BE2C (cell line): ENCODE measurements at regions not wholly inside any gene's neighbourhood (a gene's known extent, or its start where the extent isn't known, plus 50 kb on each side); places are given as distances from the start of the nearest gene placed in this dataset.

ENCODE experiments used
- DNase-seq: peaks from one replicate; pipeline ENCODE4 v3.0.0-alpha.2; 2020
- H3K27me3 ChIP-seq: fragments of 250-450 bp; sonication (Bioruptor Pico); 2 replicates; pipeline ENCODE4 v1.5.1; 2020; ENCODE audit warnings: mild to moderate bottlenecking
- H3K36me3 ChIP-seq: fragments of 250-450 bp; sonication (Bioruptor Pico); 2 replicates; pipeline ENCODE4 v1.5.1; 2020; ENCODE audit warnings: mild to moderate bottlenecking
- H3K4me1 ChIP-seq: fragments of 250-450 bp; sonication (Bioruptor Pico); 2 replicates; pipeline ENCODE4 v1.5.1; 2020
- H3K4me3 ChIP-seq: 2 replicates; pipeline ENCODE4 v1.5.1; 2011; ENCODE audit warnings: low read depth, low read length
- H3K9me3 ChIP-seq: fragments of 250-450 bp; sonication (Bioruptor Pico); 2 replicates; pipeline ENCODE4 v1.5.1; 2020
- CTCF ChIP-seq: IDR thresholded peaks from 2 replicates; pipeline ENCODE4 v1.5.1; 2012; ENCODE audit warnings: mild to moderate bottlenecking, low read depth, low read length

GRCh38 chr5:65068410-65068809, 299.7 kb downstream of the CWC27 start:
- H3K4me1 ChIP-seq = no peaks in the 10 kb centered on the region
- DNase-seq = no peak

GRCh38 chr5:65070026-65070425, 301.3 kb downstream of the CWC27 start:
- H3K9me3 ChIP-seq = no peaks in the 10 kb centered on the region
- H3K4me3 ChIP-seq = no peak overlapping the region
- TF ChIP-seq CTCF = no peak
- 0 out of 2 replicates have a peak, but pooled peaks cover 4% of the 10 kb centered on the region for H3K27me3 ChIP-seq
- H3K4me1 ChIP-seq = no peaks in the 10 kb centered on the region
- DNase-seq = no peak
- no peaks in the 10 kb centered on the region for H3K36me3 ChIP-seq

More at GRCh38 chr5:65068410-65068809, 299.7 kb downstream of the CWC27 start:
- Histone ChIP-seq H3K27me3 (0 out of 2 replicates have a peak, but pooled peaks cover 4% of the 10 kb centered on the region), H3K9me3 (no peaks in the 10 kb centered on the region), H3K36me3 (no peaks in the 10 kb centered on the region), H3K4me3 (no peak overlapping the region)
- TF ChIP-seq CTCF = no peak

GRCh38 chr5:65072850-65073249, 304.1 kb downstream of the CWC27 start:
- Histone ChIP-seq H3K4me3 (no peak overlapping the region), H3K9me3 (no peaks in the 10 kb centered on the region), H3K36me3 (no peaks in the 10 kb centered on the region), H3K4me1 (peaks cover 4% of the 10 kb centered on the region), H3K27me3 (no peaks in the 10 kb centered on the region)
- TF ChIP-seq CTCF = no peak
- DNase-seq = no peak

GRCh38 chr5:65073250-65073661, 304.5 kb downstream of the CWC27 start:
- no peak for DNase-seq
- peaks cover 4% of the 10 kb centered on the region for H3K4me1 ChIP-seq

GRCh38 chr5:65075623-65076250, 307.0 kb downstream of the CWC27 start:
- Histone ChIP-seq H3K9me3 (no peaks in the 10 kb centered on the region), H3K27me3 (no peaks in the 10 kb centered on the region), H3K4me1 (peaks cover 4% of the 10 kb centered on the region), H3K36me3 (no peaks in the 10 kb centered on the region), H3K4me3 (no peak overlapping the region)
- DNase-seq = no peak
- no peak for TF ChIP-seq CTCF

More at GRCh38 chr5:65073250-65073661, 304.5 kb downstream of the CWC27 start:
- no peaks in the 10 kb centered on the region for H3K36me3 ChIP-seq
- no peak for TF ChIP-seq CTCF
- no peak overlapping the region for H3K4me3 ChIP-seq
- H3K9me3 ChIP-seq = no peaks in the 10 kb centered on the region
- H3K27me3 ChIP-seq = no peaks in the 10 kb centered on the region

- TF ChIP-seq CTCF = peak; percentile 46
- Histone ChIP-seq H3K36me3 (no peaks in the 10 kb centered on the region), H3K4me3 (no peak overlapping the region), H3K27me3 (no peaks in the 10 kb centered on the region), H3K4me1 (peaks cover 4% of the 10 kb centered on the region), H3K9me3 (no peaks in the 10 kb centered on the region)
- DNase-seq = peak; percentile 45
Observed at GRCh38 chr5:65076251-65076869, 307.6 kb downstream of the CWC27 start.
